K562 (cell line): ENCODE measurements at regions not wholly inside any gene's neighbourhood (a gene's known extent, or its start where the extent isn't known, plus 50 kb on each side); places are given as distances from the start of the nearest gene placed in this dataset.

ENCODE experiments used
- ATF7 ChIP-seq: fragments of 450-650 bp; IDR thresholded peaks from 2 replicates; pipeline ENCODE4 v1.7.1; 2014; ENCODE audit warnings: mild to moderate bottlenecking, moderate library complexity
- EP300 ChIP-seq: IDR thresholded peaks from 2 replicates; pipeline ENCODE4 v1.6.1; 2012; ENCODE audit warnings: low read length, improper control_type of control experiment
- EZH2 ChIP-seq: IDR thresholded peaks from 2 replicates; pipeline ENCODE4 v1.6.1; 2012; ENCODE audit warnings: low read depth, mild to moderate bottlenecking, inconsistent platforms, low read length, borderline replicate concordance
- FOXJ3 ChIP-seq: sonication (generic); formaldehyde crosslinking; IDR thresholded peaks from 2 replicates; pipeline ENCODE4 v1.4.0; 2020; ENCODE audit warnings: mild to moderate bottlenecking, missing genetic modification reagents
- NBN ChIP-seq: fragments of 450-650 bp; IDR thresholded peaks from 2 replicates; pipeline ENCODE4 v1.6.1; 2016; ENCODE audit warnings: low read depth, mild to moderate bottlenecking
- SP1 ChIP-seq: sonication (generic); formaldehyde crosslinking; IDR thresholded peaks from 2 replicates; pipeline ENCODE4 v1.8.1; 2022; ENCODE audit warnings: mild to moderate bottlenecking, missing genetic modification reagents
- YY1 ChIP-seq, 3 experiments: IDR thresholded peaks; 2 replicates each; pipeline ENCODE4 v1.6.1; 2011; ENCODE audit warnings: low read length in 2 of 3, mild to moderate bottlenecking in 2 of 3, moderate library complexity in 2 of 3, borderline replicate concordance in 1 of 3, control low read depth in 1 of 3, low read depth in 1 of 3; ENCODE audit not compliant: insufficient read depth in 3 of 3, insufficient replicate concordance in 2 of 3, control insufficient read depth in 1 of 3, insufficient read length in 1 of 3; ENCODE audit errors: extremely low read depth in 1 of 3
- TF ChIP-seq, protein P1 (sequence below), 2 experiments: fragments of 450-650 bp; formaldehyde crosslinking in 1 of 2; IDR thresholded peaks; 2 replicates each; pipeline versions ENCODE4 v1.4.0 to v1.6.1; 2014 to 2020; ENCODE audit warnings: mild to moderate bottlenecking in 2 of 2, borderline replicate concordance in 1 of 2, low read depth in 1 of 2
- TF ChIP-seq, protein P2 (sequence below): sonication (generic); formaldehyde crosslinking; IDR thresholded peaks from 2 replicates; pipeline ENCODE4 v1.8.1; 2023; ENCODE audit warnings: mild to moderate bottlenecking, missing genetic modification reagents
- TF ChIP-seq, protein P3 (sequence below): sonication (generic); formaldehyde crosslinking; IDR thresholded peaks from 2 replicates; pipeline ENCODE4 v1.4.0; 2020; ENCODE audit warnings: mild to moderate bottlenecking, missing genetic modification reagents

DNA sequence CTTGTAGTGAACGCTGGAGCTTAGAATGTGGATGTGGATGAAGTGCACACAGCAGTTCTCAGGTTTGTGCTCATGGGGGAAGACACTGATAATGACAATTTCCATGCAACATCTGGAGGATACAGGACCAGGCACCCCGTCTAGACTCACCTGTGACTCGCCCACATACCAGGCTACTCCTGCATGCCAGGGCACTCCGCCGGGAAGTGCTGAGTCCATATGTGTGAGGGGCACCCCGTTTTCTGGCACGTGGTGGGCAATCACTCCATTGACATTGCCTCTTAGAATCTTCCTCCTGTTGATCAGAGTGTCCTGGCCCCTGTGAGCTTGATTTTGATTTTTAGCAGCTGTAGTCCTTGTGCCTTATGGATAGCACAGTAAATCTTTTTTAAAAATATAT, 90.9 kb upstream of the LRPAP1 start:
- TF ChIP-seq FOXJ3 (CRISPR knock-in tag): no peak
- TF ChIP-seq, protein P1, sequence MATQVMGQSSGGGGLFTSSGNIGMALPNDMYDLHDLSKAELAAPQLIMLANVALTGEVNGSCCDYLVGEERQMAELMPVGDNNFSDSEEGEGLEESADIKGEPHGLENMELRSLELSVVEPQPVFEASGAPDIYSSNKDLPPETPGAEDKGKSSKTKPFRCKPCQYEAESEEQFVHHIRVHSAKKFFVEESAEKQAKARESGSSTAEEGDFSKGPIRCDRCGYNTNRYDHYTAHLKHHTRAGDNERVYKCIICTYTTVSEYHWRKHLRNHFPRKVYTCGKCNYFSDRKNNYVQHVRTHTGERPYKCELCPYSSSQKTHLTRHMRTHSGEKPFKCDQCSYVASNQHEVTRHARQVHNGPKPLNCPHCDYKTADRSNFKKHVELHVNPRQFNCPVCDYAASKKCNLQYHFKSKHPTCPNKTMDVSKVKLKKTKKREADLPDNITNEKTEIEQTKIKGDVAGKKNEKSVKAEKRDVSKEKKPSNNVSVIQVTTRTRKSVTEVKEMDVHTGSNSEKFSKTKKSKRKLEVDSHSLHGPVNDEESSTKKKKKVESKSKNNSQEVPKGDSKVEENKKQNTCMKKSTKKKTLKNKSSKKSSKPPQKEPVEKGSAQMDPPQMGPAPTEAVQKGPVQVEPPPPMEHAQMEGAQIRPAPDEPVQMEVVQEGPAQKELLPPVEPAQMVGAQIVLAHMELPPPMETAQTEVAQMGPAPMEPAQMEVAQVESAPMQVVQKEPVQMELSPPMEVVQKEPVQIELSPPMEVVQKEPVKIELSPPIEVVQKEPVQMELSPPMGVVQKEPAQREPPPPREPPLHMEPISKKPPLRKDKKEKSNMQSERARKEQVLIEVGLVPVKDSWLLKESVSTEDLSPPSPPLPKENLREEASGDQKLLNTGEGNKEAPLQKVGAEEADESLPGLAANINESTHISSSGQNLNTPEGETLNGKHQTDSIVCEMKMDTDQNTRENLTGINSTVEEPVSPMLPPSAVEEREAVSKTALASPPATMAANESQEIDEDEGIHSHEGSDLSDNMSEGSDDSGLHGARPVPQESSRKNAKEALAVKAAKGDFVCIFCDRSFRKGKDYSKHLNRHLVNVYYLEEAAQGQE (IDR thresholded peaks at IDR 0.05; ENCODE audit: borderline replicate concordance): no peak
- TF ChIP-seq, protein P1 (CRISPR knock-in tag; IDR thresholded peaks at IDR 0.05; ENCODE audit: low read depth): no peak
- TF ChIP-seq EP300: no peak
- no peak for TF ChIP-seq SP1 (CRISPR knock-in tag)
- TF ChIP-seq, protein P2, sequence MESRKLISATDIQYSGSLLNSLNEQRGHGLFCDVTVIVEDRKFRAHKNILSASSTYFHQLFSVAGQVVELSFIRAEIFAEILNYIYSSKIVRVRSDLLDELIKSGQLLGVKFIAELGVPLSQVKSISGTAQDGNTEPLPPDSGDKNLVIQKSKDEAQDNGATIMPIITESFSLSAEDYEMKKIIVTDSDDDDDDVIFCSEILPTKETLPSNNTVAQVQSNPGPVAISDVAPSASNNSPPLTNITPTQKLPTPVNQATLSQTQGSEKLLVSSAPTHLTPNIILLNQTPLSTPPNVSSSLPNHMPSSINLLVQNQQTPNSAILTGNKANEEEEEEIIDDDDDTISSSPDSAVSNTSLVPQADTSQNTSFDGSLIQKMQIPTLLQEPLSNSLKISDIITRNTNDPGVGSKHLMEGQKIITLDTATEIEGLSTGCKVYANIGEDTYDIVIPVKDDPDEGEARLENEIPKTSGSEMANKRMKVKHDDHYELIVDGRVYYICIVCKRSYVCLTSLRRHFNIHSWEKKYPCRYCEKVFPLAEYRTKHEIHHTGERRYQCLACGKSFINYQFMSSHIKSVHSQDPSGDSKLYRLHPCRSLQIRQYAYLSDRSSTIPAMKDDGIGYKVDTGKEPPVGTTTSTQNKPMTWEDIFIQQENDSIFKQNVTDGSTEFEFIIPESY: no peak
- no peak for TF ChIP-seq YY1 (IDR thresholded peaks at IDR 0.05; ENCODE audit: borderline replicate concordance in 1 of 3, control insufficient read depth in 1 of 3, extremely low read depth in 1 of 3, insufficient read depth in 3 of 3, insufficient read length in 1 of 3, insufficient replicate concordance in 2 of 3, low read depth in 1 of 3, low read length in 2 of 3)
- TF ChIP-seq EZH2: no peak
- TF ChIP-seq NBN: no peak
- TF ChIP-seq, protein P3, sequence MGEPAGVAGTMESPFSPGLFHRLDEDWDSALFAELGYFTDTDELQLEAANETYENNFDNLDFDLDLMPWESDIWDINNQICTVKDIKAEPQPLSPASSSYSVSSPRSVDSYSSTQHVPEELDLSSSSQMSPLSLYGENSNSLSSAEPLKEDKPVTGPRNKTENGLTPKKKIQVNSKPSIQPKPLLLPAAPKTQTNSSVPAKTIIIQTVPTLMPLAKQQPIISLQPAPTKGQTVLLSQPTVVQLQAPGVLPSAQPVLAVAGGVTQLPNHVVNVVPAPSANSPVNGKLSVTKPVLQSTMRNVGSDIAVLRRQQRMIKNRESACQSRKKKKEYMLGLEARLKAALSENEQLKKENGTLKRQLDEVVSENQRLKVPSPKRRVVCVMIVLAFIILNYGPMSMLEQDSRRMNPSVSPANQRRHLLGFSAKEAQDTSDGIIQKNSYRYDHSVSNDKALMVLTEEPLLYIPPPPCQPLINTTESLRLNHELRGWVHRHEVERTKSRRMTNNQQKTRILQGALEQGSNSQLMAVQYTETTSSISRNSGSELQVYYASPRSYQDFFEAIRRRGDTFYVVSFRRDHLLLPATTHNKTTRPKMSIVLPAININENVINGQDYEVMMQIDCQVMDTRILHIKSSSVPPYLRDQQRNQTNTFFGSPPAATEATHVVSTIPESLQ (CRISPR knock-in tag): no peak
- TF ChIP-seq ATF7: no peak
